ENCODE measurements at regions not wholly inside any gene's neighbourhood (a gene's known extent, or its start where the extent isn't known, plus 50 kb on each side); places are given as distances from the start of the nearest gene placed in this dataset.

DNA sequence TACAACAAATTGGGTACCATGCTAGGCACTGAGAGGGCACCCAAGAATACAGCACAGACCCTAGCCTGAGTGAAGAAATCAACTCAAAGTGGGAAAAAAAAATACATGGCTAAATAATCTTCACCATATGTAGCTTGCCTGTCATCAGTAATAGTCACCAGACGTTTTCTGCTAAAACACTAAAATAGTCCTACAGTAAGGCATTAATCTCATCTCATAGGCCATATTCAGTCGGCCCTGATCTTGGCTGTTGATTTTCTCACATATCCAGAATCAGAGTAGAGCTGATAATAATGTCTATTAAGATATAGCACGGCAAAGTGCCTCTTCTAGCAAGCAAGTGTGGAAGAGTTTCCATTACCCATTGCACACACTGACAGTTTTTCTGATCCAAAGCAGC, 322.1 kb upstream of the SLC30A5 start:
- H3K36me3 ChIP-seq (ENCODE audit: control insufficient read depth in 1 of 2, insufficient read depth in 2 of 2, low read length in 2 of 2), result no peaks in the 10 kb centered on the region
- no peaks in the 10 kb centered on the region for H3K79me2 ChIP-seq (ENCODE audit: insufficient read depth, low read length)
- no TSS peak for BruUV-seq (replicated peaks)
- H3K9me2 ChIP-seq (ENCODE audit: insufficient read depth), result no peaks in the 10 kb centered on the region
- intact Hi-C loops (cut with micrococcal nuclease), result no loop called here
- DNase-seq (ENCODE audit: low read depth, low spot score), result no peak
- H3K9me3 ChIP-seq (ENCODE audit: control insufficient read depth in 1 of 2, insufficient read depth in 1 of 2, low read depth in 1 of 2, low read length in 2 of 2), result no peaks in the 10 kb centered on the region
- H3K4me3 ChIP-seq (replicated peaks in 1 of 2; ENCODE audit: low read depth in 1 of 2, low read length in 2 of 2), result no peak overlapping the region
- ChIA-PET RAD21 (ENCODE audit: low non-redundant PET in 1 of 2, low total read pairs in 2 of 2, uncharacterized antibody in 2 of 2, unreplicated experiment in 2 of 2) (no interaction called here), POLR2A (no interaction called here), CTCF (no interaction called here)
- ATAC-seq, result no peak
- H3K4me2 ChIP-seq (ENCODE audit: low read length), result no peak overlapping the region
- no peaks in the 10 kb centered on the region for H4K20me1 ChIP-seq (ENCODE audit: insufficient read depth)
- no peaks in the 10 kb centered on the region for H3K27me3 ChIP-seq (ENCODE audit: insufficient read depth, low read length)
- no peak overlapping the region for H3K9ac ChIP-seq (ENCODE audit: low read length)
- H3K27ac ChIP-seq (ENCODE audit: low read depth, low read length), result no peak overlapping the region
- H3K4me1 ChIP-seq (ENCODE audit: control insufficient read depth in 1 of 2, insufficient read depth in 2 of 2, low read length in 2 of 2), result no peaks in the 10 kb centered on the region
- no peak overlapping the region for H2AFZ ChIP-seq (ENCODE audit: low read depth, low read length, poor library complexity, severe bottlenecking)
- TF ChIP-seq, protein P1, sequence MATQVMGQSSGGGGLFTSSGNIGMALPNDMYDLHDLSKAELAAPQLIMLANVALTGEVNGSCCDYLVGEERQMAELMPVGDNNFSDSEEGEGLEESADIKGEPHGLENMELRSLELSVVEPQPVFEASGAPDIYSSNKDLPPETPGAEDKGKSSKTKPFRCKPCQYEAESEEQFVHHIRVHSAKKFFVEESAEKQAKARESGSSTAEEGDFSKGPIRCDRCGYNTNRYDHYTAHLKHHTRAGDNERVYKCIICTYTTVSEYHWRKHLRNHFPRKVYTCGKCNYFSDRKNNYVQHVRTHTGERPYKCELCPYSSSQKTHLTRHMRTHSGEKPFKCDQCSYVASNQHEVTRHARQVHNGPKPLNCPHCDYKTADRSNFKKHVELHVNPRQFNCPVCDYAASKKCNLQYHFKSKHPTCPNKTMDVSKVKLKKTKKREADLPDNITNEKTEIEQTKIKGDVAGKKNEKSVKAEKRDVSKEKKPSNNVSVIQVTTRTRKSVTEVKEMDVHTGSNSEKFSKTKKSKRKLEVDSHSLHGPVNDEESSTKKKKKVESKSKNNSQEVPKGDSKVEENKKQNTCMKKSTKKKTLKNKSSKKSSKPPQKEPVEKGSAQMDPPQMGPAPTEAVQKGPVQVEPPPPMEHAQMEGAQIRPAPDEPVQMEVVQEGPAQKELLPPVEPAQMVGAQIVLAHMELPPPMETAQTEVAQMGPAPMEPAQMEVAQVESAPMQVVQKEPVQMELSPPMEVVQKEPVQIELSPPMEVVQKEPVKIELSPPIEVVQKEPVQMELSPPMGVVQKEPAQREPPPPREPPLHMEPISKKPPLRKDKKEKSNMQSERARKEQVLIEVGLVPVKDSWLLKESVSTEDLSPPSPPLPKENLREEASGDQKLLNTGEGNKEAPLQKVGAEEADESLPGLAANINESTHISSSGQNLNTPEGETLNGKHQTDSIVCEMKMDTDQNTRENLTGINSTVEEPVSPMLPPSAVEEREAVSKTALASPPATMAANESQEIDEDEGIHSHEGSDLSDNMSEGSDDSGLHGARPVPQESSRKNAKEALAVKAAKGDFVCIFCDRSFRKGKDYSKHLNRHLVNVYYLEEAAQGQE (IDR thresholded peaks at IDR 0.05; ENCODE audit: low read depth), result no peak
- TF ChIP-seq JUND (IDR thresholded peaks at IDR 0.05) (no peak), CEBPB (IDR thresholded peaks at IDR 0.05; ENCODE audit: low read depth) (no peak), RAD21 (IDR thresholded peaks at IDR 0.05; ENCODE audit: low read depth) (no peak), TCF7L2 (IDR thresholded peaks at IDR 0.05; ENCODE audit: borderline replicate concordance, extremely low read depth, insufficient read depth, insufficient read length) (no peak), SRF (IDR thresholded peaks at IDR 0.05; ENCODE audit: low read depth) (no peak), POLR2A (IDR thresholded peaks at IDR 0.05; ENCODE audit: borderline replicate concordance, extremely low read depth, insufficient read depth, insufficient read length) (no peak)
- TF ChIP-seq, protein P2, sequence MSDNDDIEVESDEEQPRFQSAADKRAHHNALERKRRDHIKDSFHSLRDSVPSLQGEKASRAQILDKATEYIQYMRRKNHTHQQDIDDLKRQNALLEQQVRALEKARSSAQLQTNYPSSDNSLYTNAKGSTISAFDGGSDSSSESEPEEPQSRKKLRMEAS (IDR thresholded peaks at IDR 0.05), result no peak
- TF ChIP-seq, protein P3, sequence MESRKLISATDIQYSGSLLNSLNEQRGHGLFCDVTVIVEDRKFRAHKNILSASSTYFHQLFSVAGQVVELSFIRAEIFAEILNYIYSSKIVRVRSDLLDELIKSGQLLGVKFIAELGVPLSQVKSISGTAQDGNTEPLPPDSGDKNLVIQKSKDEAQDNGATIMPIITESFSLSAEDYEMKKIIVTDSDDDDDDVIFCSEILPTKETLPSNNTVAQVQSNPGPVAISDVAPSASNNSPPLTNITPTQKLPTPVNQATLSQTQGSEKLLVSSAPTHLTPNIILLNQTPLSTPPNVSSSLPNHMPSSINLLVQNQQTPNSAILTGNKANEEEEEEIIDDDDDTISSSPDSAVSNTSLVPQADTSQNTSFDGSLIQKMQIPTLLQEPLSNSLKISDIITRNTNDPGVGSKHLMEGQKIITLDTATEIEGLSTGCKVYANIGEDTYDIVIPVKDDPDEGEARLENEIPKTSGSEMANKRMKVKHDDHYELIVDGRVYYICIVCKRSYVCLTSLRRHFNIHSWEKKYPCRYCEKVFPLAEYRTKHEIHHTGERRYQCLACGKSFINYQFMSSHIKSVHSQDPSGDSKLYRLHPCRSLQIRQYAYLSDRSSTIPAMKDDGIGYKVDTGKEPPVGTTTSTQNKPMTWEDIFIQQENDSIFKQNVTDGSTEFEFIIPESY (IDR thresholded peaks at IDR 0.05; ENCODE audit: extremely low read depth, insufficient replicate concordance, low read length), result no peak

All from HCT116 (cell line).